GM21390 (cell line): ENCODE measurements at regions not wholly inside any gene's neighbourhood (a gene's known extent, or its start where the extent isn't known, plus 50 kb on each side); places are given as distances from the start of the nearest gene placed in this dataset.
A peak's percentile ranks its signal among the peaks of the same experiment; 100 is the strongest.

Experiments used
- ATAC-seq: cut with Tn5 transposase; IDR thresholded peaks from one replicate; pipeline ENCODE4 v1.9.1; 2021; ENCODE audit not compliant: unreplicated experiment

GRCh38 chr10:124288486-124288885, 130.2 kb downstream of the OAT start:
- no peak for ATAC-seq

GRCh38 chr10:124287791-124288190, 130.9 kb downstream of the OAT start:
- ATAC-seq, result no peak

- ATAC-seq, result no peak
Measured at GRCh38 chr10:124287071-124287685, 131.5 kb downstream of the OAT start.

- no peak for ATAC-seq
Measured at GRCh38 chr10:124286621-124287020, 132.1 kb downstream of the OAT start.

GRCh38 chr10:124285587-124286527, 132.9 kb downstream of the OAT start:
- peak; percentile 82 for ATAC-seq

- no peak for ATAC-seq
Measured at GRCh38 chr10:124283949-124284250, 134.8 kb downstream of the OAT start.

- ATAC-seq, result no peak
Measured at GRCh38 chr10:124283215-124283948, 135.3 kb downstream of the OAT start.

- ATAC-seq, result no peak
Measured at GRCh38 chr10:124282326-124282725, 136.4 kb downstream of the OAT start.

GRCh38 chr10:124281666-124282065, 137.1 kb downstream of the OAT start:
- ATAC-seq, result no peak

- ATAC-seq, result no peak
Measured at GRCh38 chr10:124280916-124281315, 137.8 kb downstream of the OAT start.

- no peak for ATAC-seq
Measured at GRCh38 chr10:124279882-124280281, 138.8 kb downstream of the OAT start.

GRCh38 chr10:124279298-124279697, 139.4 kb downstream of the OAT start:
- ATAC-seq, result no peak

- no peak for ATAC-seq
Measured at GRCh38 chr10:124278356-124278755, 140.4 kb downstream of the OAT start.

GRCh38 chr10:124273141-124273540, 145.6 kb downstream of the OAT start:
- no peak for ATAC-seq

GRCh38 chr10:124271676-124272075, 147.0 kb downstream of the OAT start:
- ATAC-seq, result no peak

GRCh38 chr10:124270530-124271327, 148.0 kb downstream of the OAT start:
- no peak for ATAC-seq

- ATAC-seq, result no peak
Measured at GRCh38 chr10:124268976-124269375, 149.7 kb downstream of the OAT start.

- ATAC-seq, result no peak
Measured at GRCh38 chr10:124267911-124268549, 150.7 kb downstream of the OAT start.

- ATAC-seq, result no peak
Measured at GRCh38 chr10:124267231-124267885, 151.4 kb downstream of the OAT start.
